ENCODE measurements at regions not wholly inside any gene's neighbourhood (a gene's known extent, or its start where the extent isn't known, plus 50 kb on each side); places are given as distances from the start of the nearest gene placed in this dataset.

- TF ChIP-seq EZH2 (IDR thresholded peaks at IDR 0.05; ENCODE audit: borderline replicate concordance), result no peak
- TF ChIP-seq, protein P1, sequence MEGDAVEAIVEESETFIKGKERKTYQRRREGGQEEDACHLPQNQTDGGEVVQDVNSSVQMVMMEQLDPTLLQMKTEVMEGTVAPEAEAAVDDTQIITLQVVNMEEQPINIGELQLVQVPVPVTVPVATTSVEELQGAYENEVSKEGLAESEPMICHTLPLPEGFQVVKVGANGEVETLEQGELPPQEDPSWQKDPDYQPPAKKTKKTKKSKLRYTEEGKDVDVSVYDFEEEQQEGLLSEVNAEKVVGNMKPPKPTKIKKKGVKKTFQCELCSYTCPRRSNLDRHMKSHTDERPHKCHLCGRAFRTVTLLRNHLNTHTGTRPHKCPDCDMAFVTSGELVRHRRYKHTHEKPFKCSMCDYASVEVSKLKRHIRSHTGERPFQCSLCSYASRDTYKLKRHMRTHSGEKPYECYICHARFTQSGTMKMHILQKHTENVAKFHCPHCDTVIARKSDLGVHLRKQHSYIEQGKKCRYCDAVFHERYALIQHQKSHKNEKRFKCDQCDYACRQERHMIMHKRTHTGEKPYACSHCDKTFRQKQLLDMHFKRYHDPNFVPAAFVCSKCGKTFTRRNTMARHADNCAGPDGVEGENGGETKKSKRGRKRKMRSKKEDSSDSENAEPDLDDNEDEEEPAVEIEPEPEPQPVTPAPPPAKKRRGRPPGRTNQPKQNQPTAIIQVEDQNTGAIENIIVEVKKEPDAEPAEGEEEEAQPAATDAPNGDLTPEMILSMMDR (IDR thresholded peaks at IDR 0.05; ENCODE audit: poor library complexity), result no peak
- no peak for TF ChIP-seq EZH2phosphoT487 (IDR thresholded peaks at IDR 0.05; ENCODE audit: low read depth, severe bottlenecking, unreplicated experiment)
Measured at GRCh38 chr2:831622-832021, 119.0 kb upstream of the SNTG2 start.

Data from hepatocyte (in vitro differentiated cells).